K562 (cell line): ENCODE measurements at regions not wholly inside any gene's neighbourhood (a gene's known extent, or its start where the extent isn't known, plus 50 kb on each side); places are given as distances from the start of the nearest gene placed in this dataset.

Source experiments
- ARID1B ChIP-seq: fragments of 450-650 bp; IDR thresholded peaks from 2 replicates; pipeline ENCODE4 v1.6.1; 2016; ENCODE audit warnings: antibody characterized with exemption, mild to moderate bottlenecking, inconsistent platforms
- ATF1 ChIP-seq, 2 experiments: fragments of 450-650 bp in 1 of 2; IDR thresholded peaks; 2 replicates each; pipeline ENCODE4 v1.6.1; 2016; ENCODE audit warnings: missing compliant biosample characterization in 1 of 2, missing genetic modification characterization in 1 of 2
- CHD4 ChIP-seq: fragments of 200-600 bp; sonication (generic); IDR thresholded peaks from 3 replicates; pipeline ENCODE4 v1.6.1; 2012; ENCODE audit warnings: low read depth, mild to moderate bottlenecking, mixed read lengths, low read length, inconsistent platforms; ENCODE audit not compliant: insufficient read depth, insufficient replicate concordance, poor library complexity, severe bottlenecking
- E2F3 ChIP-seq: fragments of 250-450 bp; sonication (Bioruptor Pico); IDR thresholded peaks from 2 replicates; pipeline ENCODE4 v1.4.0; 2020; ENCODE audit warnings: mild to moderate bottlenecking
- GABPA ChIP-seq: fragments of 200-800 bp; sonication (Bioruptor generic); conservative IDR thresholded peaks from 2 replicates; pipeline ENCODE4 v1.6.1; 2016; ENCODE audit warnings: low read depth, missing genetic modification characterization, missing compliant biosample characterization
- GATA2 ChIP-seq: sonication (generic); formaldehyde crosslinking; IDR thresholded peaks from 2 replicates; pipeline ENCODE4 v1.4.0; 2020; ENCODE audit warnings: mild to moderate bottlenecking, missing genetic modification reagents
- HSF4 ChIP-seq: fragments of 250-450 bp; sonication (Bioruptor Pico); IDR thresholded peaks from 2 replicates; pipeline ENCODE4 v2.1.2; 2022; ENCODE audit warnings: mild to moderate bottlenecking, moderate library complexity, borderline replicate concordance
- JUN ChIP-seq, 2 experiments: sonication (generic) in 1 of 2; formaldehyde crosslinking in 1 of 2; IDR thresholded peaks; 2 replicates each; pipeline versions ENCODE4 v1.6.1 to v1.8.0; 2012 to 2022; ENCODE audit warnings: borderline replicate concordance in 2 of 2, mild to moderate bottlenecking in 2 of 2, improper control_type of control experiment in 1 of 2, low read depth in 1 of 2, low read length in 1 of 2, missing genetic modification reagents in 1 of 2
- KAT7 ChIP-seq: sonication (generic); formaldehyde crosslinking; IDR thresholded peaks from 2 replicates; pipeline ENCODE4 v1.8.0; 2022; ENCODE audit warnings: missing genetic modification reagents, mild to moderate bottlenecking, borderline replicate concordance
- LARP7 ChIP-seq: fragments of 450-650 bp; IDR thresholded peaks from 2 replicates; pipeline ENCODE4 v1.6.1; 2016
- TRIM24 ChIP-seq, 2 experiments: fragments of 450-650 bp; IDR thresholded peaks; 2 replicates each; pipeline ENCODE4 v1.6.1; 2016
- YY1 ChIP-seq, 3 experiments: IDR thresholded peaks; 2 replicates each; pipeline ENCODE4 v1.6.1; 2011; ENCODE audit warnings: low read length in 2 of 3, mild to moderate bottlenecking in 2 of 3, moderate library complexity in 2 of 3, borderline replicate concordance in 1 of 3, control low read depth in 1 of 3, low read depth in 1 of 3; ENCODE audit not compliant: insufficient read depth in 3 of 3, insufficient replicate concordance in 2 of 3, control insufficient read depth in 1 of 3, insufficient read length in 1 of 3; ENCODE audit errors: extremely low read depth in 1 of 3
- ZEB2 ChIP-seq: fragments of 450-650 bp; IDR thresholded peaks from 2 replicates; pipeline ENCODE4 v1.6.1; 2016
- ZNF12 ChIP-seq: sonication (generic); formaldehyde crosslinking; IDR thresholded peaks from 2 replicates; pipeline ENCODE4 v1.4.0; 2020; ENCODE audit warnings: mild to moderate bottlenecking, missing genetic modification reagents
- ZNF23 ChIP-seq: fragments of 250-450 bp; sonication (Bioruptor Pico); IDR thresholded peaks from 2 replicates; pipeline ENCODE4 v1.4.0; 2020; ENCODE audit warnings: mild to moderate bottlenecking
- TF ChIP-seq, protein P1 (sequence below), 3 experiments: IDR thresholded peaks in 2 of 3; conservative IDR thresholded peaks in 1 of 3; 2 replicates each; pipeline ENCODE4 v1.5.1; 2011 to 2012; ENCODE audit warnings: low read length in 3 of 3, mild to moderate bottlenecking in 3 of 3, control low read depth in 2 of 3, improper control_type of control experiment in 1 of 3, inconsistent platforms in 1 of 3, low read depth in 1 of 3, mixed read lengths in 1 of 3, moderate library complexity in 1 of 3; ENCODE audit not compliant: insufficient read depth in 2 of 3
- TF ChIP-seq, protein P2 (sequence below): fragments of 450-650 bp; IDR thresholded peaks from 2 replicates; pipeline ENCODE4 v1.6.1; 2016; ENCODE audit warnings: low read depth, mild to moderate bottlenecking, moderate library complexity
- TF ChIP-seq, protein P3 (sequence below): fragments of 250-450 bp; sonication (Bioruptor Pico); IDR thresholded peaks from 2 replicates; pipeline ENCODE4 v1.8.0; 2022; ENCODE audit warnings: moderate library complexity, mild to moderate bottlenecking, inconsistent platforms
- TF ChIP-seq, protein P4 (sequence below), 2 experiments: fragments of 450-650 bp in 1 of 2; sonication (generic) in 1 of 2; formaldehyde crosslinking; conservative IDR thresholded peaks; 2 replicates each; pipeline versions ENCODE4 v1.4.0 to v1.8.1; 2020 to 2022; ENCODE audit warnings: mild to moderate bottlenecking in 1 of 2, missing genetic modification reagents in 1 of 2
- TF ChIP-seq, protein P5 (sequence below): fragments of 450-650 bp; formaldehyde crosslinking; IDR thresholded peaks from 2 replicates; pipeline ENCODE4 v1.4.0; 2020; ENCODE audit warnings: mild to moderate bottlenecking

DNA sequence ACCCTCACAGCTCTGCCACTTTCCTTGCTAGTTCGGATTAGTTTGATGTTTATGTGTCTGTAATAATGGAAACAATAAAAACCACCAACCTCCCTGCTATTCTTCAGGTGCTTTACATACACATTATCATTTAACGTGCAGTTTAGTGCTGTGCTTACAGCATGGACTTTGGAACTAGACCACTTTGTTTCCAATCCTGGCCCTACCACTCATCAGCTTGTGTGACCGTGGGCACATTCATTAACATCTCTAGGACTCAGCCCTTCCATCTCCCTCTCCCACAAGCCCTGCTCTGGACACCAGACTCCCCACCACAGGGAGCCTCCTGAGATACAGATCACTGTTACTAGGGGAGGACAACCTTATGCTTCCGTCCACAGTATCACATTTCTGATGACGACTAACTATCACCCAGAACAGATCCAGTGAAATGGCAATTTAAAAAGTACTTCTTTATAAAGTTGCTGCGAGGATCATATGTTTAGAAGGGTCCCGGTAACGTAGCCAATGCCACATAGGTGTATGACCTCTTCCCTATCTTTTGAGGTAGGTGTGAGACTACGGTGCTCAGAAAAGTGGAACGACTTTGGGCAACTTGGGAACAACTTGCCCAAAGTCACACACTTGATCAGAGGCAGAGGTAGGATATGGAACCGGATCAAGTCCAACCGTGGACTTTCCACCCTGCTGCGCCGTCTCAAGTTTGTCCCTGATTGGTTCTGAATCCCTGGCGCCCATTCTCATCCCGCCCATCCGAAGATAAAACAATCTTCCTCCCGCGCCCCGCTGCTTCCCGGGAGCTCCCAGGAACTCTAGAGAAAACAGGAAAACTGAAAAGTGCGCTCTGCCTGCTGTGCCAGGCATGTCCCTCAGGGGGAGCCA lies 132.4 kb upstream of the NIPBL start (continued):
- TF ChIP-seq ATF1 (CRISPR knock-in tag; IDR thresholded peaks at IDR 0.05) (no peak), ATF1 (tag; IDR thresholded peaks at IDR 0.05) (peak; percentile 75), ARID1B (peak; percentile 47), HSF4 (CRISPR knock-in tag) (no peak), YY1 (IDR thresholded peaks at IDR 0.05; ENCODE audit: borderline replicate concordance in 1 of 3, control insufficient read depth in 1 of 3, extremely low read depth in 1 of 3, insufficient read depth in 3 of 3, insufficient read length in 1 of 3, insufficient replicate concordance in 2 of 3, low read depth in 1 of 3, low read length in 2 of 3) (no peak), TRIM24 (IDR thresholded peaks at IDR 0.05) (no peak), ZNF12 (CRISPR knock-in tag) (0 out of 2 replicates have a peak, but pooled peaks have one; percentile 40), KAT7 (CRISPR knock-in tag) (no peak), ZNF23 (CRISPR knock-in tag) (no peak), GABPA (peak; percentile 50; the same call in 1 of the 2 replicates), CHD4 (peak; percentile 39), ZEB2 (no peak), E2F3 (no peak), JUN (IDR thresholded peaks at IDR 0.05; ENCODE audit: borderline replicate concordance, low read depth, low read length) (no peak), JUN (CRISPR knock-in tag; IDR thresholded peaks at IDR 0.05; ENCODE audit: borderline replicate concordance) (no peak), GATA2 (CRISPR knock-in tag) (0 out of 2 replicates have a peak, but pooled peaks have one; percentile 27), LARP7 (no peak)
- TF ChIP-seq, protein P1, sequence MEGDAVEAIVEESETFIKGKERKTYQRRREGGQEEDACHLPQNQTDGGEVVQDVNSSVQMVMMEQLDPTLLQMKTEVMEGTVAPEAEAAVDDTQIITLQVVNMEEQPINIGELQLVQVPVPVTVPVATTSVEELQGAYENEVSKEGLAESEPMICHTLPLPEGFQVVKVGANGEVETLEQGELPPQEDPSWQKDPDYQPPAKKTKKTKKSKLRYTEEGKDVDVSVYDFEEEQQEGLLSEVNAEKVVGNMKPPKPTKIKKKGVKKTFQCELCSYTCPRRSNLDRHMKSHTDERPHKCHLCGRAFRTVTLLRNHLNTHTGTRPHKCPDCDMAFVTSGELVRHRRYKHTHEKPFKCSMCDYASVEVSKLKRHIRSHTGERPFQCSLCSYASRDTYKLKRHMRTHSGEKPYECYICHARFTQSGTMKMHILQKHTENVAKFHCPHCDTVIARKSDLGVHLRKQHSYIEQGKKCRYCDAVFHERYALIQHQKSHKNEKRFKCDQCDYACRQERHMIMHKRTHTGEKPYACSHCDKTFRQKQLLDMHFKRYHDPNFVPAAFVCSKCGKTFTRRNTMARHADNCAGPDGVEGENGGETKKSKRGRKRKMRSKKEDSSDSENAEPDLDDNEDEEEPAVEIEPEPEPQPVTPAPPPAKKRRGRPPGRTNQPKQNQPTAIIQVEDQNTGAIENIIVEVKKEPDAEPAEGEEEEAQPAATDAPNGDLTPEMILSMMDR (IDR thresholded peaks at IDR 0.05 in 2 of 3, conservative IDR thresholded peaks at IDR 0.05 in 1 of 3; ENCODE audit: insufficient read depth in 2 of 3, low read depth in 1 of 3, low read length in 3 of 3): peak; percentile 60 to 64 (median 64)
- TF ChIP-seq, protein P2, sequence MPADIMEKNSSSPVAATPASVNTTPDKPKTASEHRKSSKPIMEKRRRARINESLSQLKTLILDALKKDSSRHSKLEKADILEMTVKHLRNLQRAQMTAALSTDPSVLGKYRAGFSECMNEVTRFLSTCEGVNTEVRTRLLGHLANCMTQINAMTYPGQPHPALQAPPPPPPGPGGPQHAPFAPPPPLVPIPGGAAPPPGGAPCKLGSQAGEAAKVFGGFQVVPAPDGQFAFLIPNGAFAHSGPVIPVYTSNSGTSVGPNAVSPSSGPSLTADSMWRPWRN: no peak
- TF ChIP-seq, protein P3, sequence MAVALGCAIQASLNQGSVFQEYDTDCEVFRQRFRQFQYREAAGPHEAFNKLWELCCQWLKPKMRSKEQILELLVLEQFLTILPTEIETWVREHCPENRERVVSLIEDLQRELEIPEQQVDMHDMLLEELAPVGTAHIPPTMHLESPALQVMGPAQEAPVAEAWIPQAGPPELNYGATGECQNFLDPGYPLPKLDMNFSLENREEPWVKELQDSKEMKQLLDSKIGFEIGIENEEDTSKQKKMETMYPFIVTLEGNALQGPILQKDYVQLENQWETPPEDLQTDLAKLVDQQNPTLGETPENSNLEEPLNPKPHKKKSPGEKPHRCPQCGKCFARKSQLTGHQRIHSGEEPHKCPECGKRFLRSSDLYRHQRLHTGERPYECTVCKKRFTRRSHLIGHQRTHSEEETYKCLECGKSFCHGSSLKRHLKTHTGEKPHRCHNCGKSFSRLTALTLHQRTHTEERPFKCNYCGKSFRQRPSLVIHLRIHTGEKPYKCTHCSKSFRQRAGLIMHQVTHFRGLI: no peak
- TF ChIP-seq, protein P4, sequence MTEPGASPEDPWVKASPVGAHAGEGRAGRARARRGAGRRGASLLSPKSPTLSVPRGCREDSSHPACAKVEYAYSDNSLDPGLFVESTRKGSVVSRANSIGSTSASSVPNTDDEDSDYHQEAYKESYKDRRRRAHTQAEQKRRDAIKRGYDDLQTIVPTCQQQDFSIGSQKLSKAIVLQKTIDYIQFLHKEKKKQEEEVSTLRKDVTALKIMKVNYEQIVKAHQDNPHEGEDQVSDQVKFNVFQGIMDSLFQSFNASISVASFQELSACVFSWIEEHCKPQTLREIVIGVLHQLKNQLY (CRISPR knock-in tag; conservative IDR thresholded peaks at IDR 0.05): no peak
- TF ChIP-seq, protein P5, sequence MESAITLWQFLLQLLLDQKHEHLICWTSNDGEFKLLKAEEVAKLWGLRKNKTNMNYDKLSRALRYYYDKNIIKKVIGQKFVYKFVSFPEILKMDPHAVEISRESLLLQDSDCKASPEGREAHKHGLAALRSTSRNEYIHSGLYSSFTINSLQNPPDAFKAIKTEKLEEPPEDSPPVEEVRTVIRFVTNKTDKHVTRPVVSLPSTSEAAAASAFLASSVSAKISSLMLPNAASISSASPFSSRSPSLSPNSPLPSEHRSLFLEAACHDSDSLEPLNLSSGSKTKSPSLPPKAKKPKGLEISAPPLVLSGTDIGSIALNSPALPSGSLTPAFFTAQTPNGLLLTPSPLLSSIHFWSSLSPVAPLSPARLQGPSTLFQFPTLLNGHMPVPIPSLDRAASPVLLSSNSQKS (CRISPR knock-in tag): no peak
